ENCODE measurements at regions not wholly inside any gene's neighbourhood (a gene's known extent, or its start where the extent isn't known, plus 50 kb on each side); places are given as distances from the start of the nearest gene placed in this dataset.
A peak's percentile ranks its signal among the peaks of the same experiment; 100 is the strongest.

GRCh38 chr2:107182981-107183380, 297.0 kb upstream of the ST6GAL2 start:
- Histone ChIP-seq H3K4me1 (ENCODE audit: control insufficient read depth, insufficient read depth, low read length) (no peaks in the 10 kb centered on the region), H3K27ac (ENCODE audit: low read length) (no peak overlapping the region), H3K9me3 (replicated peaks; ENCODE audit: control insufficient read depth, low read depth, low read length) (no peaks in the 10 kb centered on the region), H3K36me3 (ENCODE audit: control insufficient read depth, insufficient read depth, low read length) (no peaks in the 10 kb centered on the region), H3K4me3 (ENCODE audit: low read length) (no peak overlapping the region), H3K27me3 (ENCODE audit: control insufficient read depth, insufficient read depth, low read length) (no peaks in the 10 kb centered on the region)
- no peak for DNase-seq
- WGBS (ENCODE audit: insufficient coverage), result 60% methylated on average over 1 of the region's 4 CpGs

GRCh38 chr2:107187870-107188269, 301.9 kb upstream of the ST6GAL2 start:
- no peak overlapping the region for H3K4me3 ChIP-seq (ENCODE audit: low read length)
- H3K27ac ChIP-seq (ENCODE audit: low read length), result no peak overlapping the region
- WGBS (ENCODE audit: insufficient coverage), result 85% methylated on average over 3 of the region's 3 CpGs
- no peak for DNase-seq
- H3K9me3 ChIP-seq (replicated peaks; ENCODE audit: control insufficient read depth, low read depth, low read length), result no peaks in the 10 kb centered on the region
- H3K4me1 ChIP-seq (ENCODE audit: control insufficient read depth, insufficient read depth, low read length), result no peaks in the 10 kb centered on the region
- no peaks in the 10 kb centered on the region for H3K36me3 ChIP-seq (ENCODE audit: control insufficient read depth, insufficient read depth, low read length)
- no peaks in the 10 kb centered on the region for H3K27me3 ChIP-seq (ENCODE audit: control insufficient read depth, insufficient read depth, low read length)

- Histone ChIP-seq H3K9me3 (replicated peaks; ENCODE audit: control insufficient read depth, low read depth, low read length) (no peaks in the 10 kb centered on the region), H3K4me1 (ENCODE audit: control insufficient read depth, insufficient read depth, low read length) (no peaks in the 10 kb centered on the region), H3K4me3 (ENCODE audit: low read length) (no peak overlapping the region), H3K36me3 (ENCODE audit: control insufficient read depth, insufficient read depth, low read length) (no peaks in the 10 kb centered on the region), H3K27ac (ENCODE audit: low read length) (no peak overlapping the region), H3K27me3 (ENCODE audit: control insufficient read depth, insufficient read depth, low read length) (no peaks in the 10 kb centered on the region)
- WGBS (ENCODE audit: insufficient coverage), result no CpG with 5 or more reads among the region's 3 CpGs
- DNase-seq, result no peak
Measured at GRCh38 chr2:107195631-107196030, 309.7 kb upstream of the ST6GAL2 start.

GRCh38 chr2:107197594-107198294, 311.8 kb upstream of the ST6GAL2 start:
- H3K9me3 ChIP-seq (replicated peaks; ENCODE audit: control insufficient read depth, low read depth, low read length), result no peaks in the 10 kb centered on the region
- no peak overlapping the region for H3K4me3 ChIP-seq (ENCODE audit: low read length)
- H3K36me3 ChIP-seq (ENCODE audit: control insufficient read depth, insufficient read depth, low read length), result no peaks in the 10 kb centered on the region
- no peak overlapping the region for H3K27ac ChIP-seq (ENCODE audit: low read length)
- 77% methylated on average over 5 of the region's 5 CpGs for WGBS (ENCODE audit: insufficient coverage)
- peak; percentile 10 for DNase-seq
- no peaks in the 10 kb centered on the region for H3K27me3 ChIP-seq (ENCODE audit: control insufficient read depth, insufficient read depth, low read length)
- no peaks in the 10 kb centered on the region for H3K4me1 ChIP-seq (ENCODE audit: control insufficient read depth, insufficient read depth, low read length)

- no peak overlapping the region for H3K27ac ChIP-seq (ENCODE audit: low read length)
- no CpG with 5 or more reads among the region's 2 CpGs for WGBS (ENCODE audit: insufficient coverage)
- H3K4me3 ChIP-seq (ENCODE audit: low read length), result no peak overlapping the region
- DNase-seq, result no peak
- no peaks in the 10 kb centered on the region for H3K27me3 ChIP-seq (ENCODE audit: control insufficient read depth, insufficient read depth, low read length)
- H3K4me1 ChIP-seq (ENCODE audit: control insufficient read depth, insufficient read depth, low read length), result no peaks in the 10 kb centered on the region
- no peaks in the 10 kb centered on the region for H3K36me3 ChIP-seq (ENCODE audit: control insufficient read depth, insufficient read depth, low read length)
- no peaks in the 10 kb centered on the region for H3K9me3 ChIP-seq (replicated peaks; ENCODE audit: control insufficient read depth, low read depth, low read length)
Measured at GRCh38 chr2:107202962-107203591, 317.1 kb upstream of the ST6GAL2 start.

- no peaks in the 10 kb centered on the region for H3K36me3 ChIP-seq (ENCODE audit: control insufficient read depth, insufficient read depth, low read length)
- no peaks in the 10 kb centered on the region for H3K4me1 ChIP-seq (ENCODE audit: control insufficient read depth, insufficient read depth, low read length)
- H3K27me3 ChIP-seq (ENCODE audit: control insufficient read depth, insufficient read depth, low read length), result no peaks in the 10 kb centered on the region
- WGBS (ENCODE audit: insufficient coverage), result 14% methylated on average over 1 of the region's 9 CpGs
- peak overlapping the region; percentile 67 for H3K27ac ChIP-seq (ENCODE audit: low read length)
- peak; percentile 87 for DNase-seq
- no peaks in the 10 kb centered on the region for H3K9me3 ChIP-seq (replicated peaks; ENCODE audit: control insufficient read depth, low read depth, low read length)
- no peak overlapping the region for H3K4me3 ChIP-seq (ENCODE audit: low read length)
Measured at GRCh38 chr2:107215401-107216350, 329.7 kb upstream of the ST6GAL2 start.

GRCh38 chr2:107218208-107218607, 332.2 kb upstream of the ST6GAL2 start:
- no peaks in the 10 kb centered on the region for H3K27me3 ChIP-seq (ENCODE audit: control insufficient read depth, insufficient read depth, low read length)
- no peaks in the 10 kb centered on the region for H3K9me3 ChIP-seq (replicated peaks; ENCODE audit: control insufficient read depth, low read depth, low read length)
- H3K36me3 ChIP-seq (ENCODE audit: control insufficient read depth, insufficient read depth, low read length), result no peaks in the 10 kb centered on the region
- H3K4me1 ChIP-seq (ENCODE audit: control insufficient read depth, insufficient read depth, low read length), result no peaks in the 10 kb centered on the region
- H3K27ac ChIP-seq (ENCODE audit: low read length), result no peak overlapping the region
- H3K4me3 ChIP-seq (ENCODE audit: low read length), result no peak overlapping the region
- no CpG with 5 or more reads among the region's 1 CpG for WGBS (ENCODE audit: insufficient coverage)
- DNase-seq, result no peak

- Histone ChIP-seq H3K4me1 (ENCODE audit: control insufficient read depth, insufficient read depth, low read length) (no peaks in the 10 kb centered on the region), H3K27ac (ENCODE audit: low read length) (no peak overlapping the region), H3K27me3 (ENCODE audit: control insufficient read depth, insufficient read depth, low read length) (no peaks in the 10 kb centered on the region), H3K9me3 (replicated peaks; ENCODE audit: control insufficient read depth, low read depth, low read length) (no peaks in the 10 kb centered on the region), H3K4me3 (ENCODE audit: low read length) (no peak overlapping the region), H3K36me3 (ENCODE audit: control insufficient read depth, insufficient read depth, low read length) (no peaks in the 10 kb centered on the region)
- DNase-seq, result no peak
Measured at GRCh38 chr2:107222466-107222865, 336.5 kb upstream of the ST6GAL2 start.

GRCh38 chr2:107235491-107236254, 349.7 kb upstream of the ST6GAL2 start:
- DNase-seq, result no peak
- no peaks in the 10 kb centered on the region for H3K4me1 ChIP-seq (ENCODE audit: control insufficient read depth, insufficient read depth, low read length)
- no peaks in the 10 kb centered on the region for H3K27me3 ChIP-seq (ENCODE audit: control insufficient read depth, insufficient read depth, low read length)
- 76% methylated on average over 4 of the region's 5 CpGs for WGBS (ENCODE audit: insufficient coverage)
- no peak overlapping the region for H3K27ac ChIP-seq (ENCODE audit: low read length)
- no peak overlapping the region for H3K4me3 ChIP-seq (ENCODE audit: low read length)
- peaks cover 4% of the 10 kb centered on the region for H3K9me3 ChIP-seq (replicated peaks; ENCODE audit: control insufficient read depth, low read depth, low read length)
- no peaks in the 10 kb centered on the region for H3K36me3 ChIP-seq (ENCODE audit: control insufficient read depth, insufficient read depth, low read length)
